Hepatocyte (in vitro differentiated cells): ENCODE measurements at regions not wholly inside any gene's neighbourhood (a gene's known extent, or its start where the extent isn't known, plus 50 kb on each side); places are given as distances from the start of the nearest gene placed in this dataset.

Source experiments
- EZH2 ChIP-seq: fragments of 200-600 bp; sonication (generic); IDR thresholded peaks from 2 replicates; pipeline ENCODE4 v1.6.1; 2016; ENCODE audit warnings: antibody characterized with exemption, mild to moderate bottlenecking, borderline replicate concordance
- EZH2phosphoT487 ChIP-seq: fragments of 200-600 bp; sonication (generic); IDR thresholded peaks from one replicate; pipeline ENCODE4 v1.6.1; 2018; ENCODE audit warnings: antibody characterized with exemption, mild to moderate bottlenecking, low read depth, moderate library complexity; ENCODE audit not compliant: unreplicated experiment, severe bottlenecking
- TF ChIP-seq, protein P1 (sequence below): fragments of 200-600 bp; sonication (generic); IDR thresholded peaks from 2 replicates; pipeline ENCODE4 v1.5.1; 2016; ENCODE audit warnings: antibody characterized with exemption, mild to moderate bottlenecking; ENCODE audit not compliant: poor library complexity

GRCh38 chr6:105495515-105495914 lies 92.6 kb upstream of the PREP start:
- TF ChIP-seq, protein P1, sequence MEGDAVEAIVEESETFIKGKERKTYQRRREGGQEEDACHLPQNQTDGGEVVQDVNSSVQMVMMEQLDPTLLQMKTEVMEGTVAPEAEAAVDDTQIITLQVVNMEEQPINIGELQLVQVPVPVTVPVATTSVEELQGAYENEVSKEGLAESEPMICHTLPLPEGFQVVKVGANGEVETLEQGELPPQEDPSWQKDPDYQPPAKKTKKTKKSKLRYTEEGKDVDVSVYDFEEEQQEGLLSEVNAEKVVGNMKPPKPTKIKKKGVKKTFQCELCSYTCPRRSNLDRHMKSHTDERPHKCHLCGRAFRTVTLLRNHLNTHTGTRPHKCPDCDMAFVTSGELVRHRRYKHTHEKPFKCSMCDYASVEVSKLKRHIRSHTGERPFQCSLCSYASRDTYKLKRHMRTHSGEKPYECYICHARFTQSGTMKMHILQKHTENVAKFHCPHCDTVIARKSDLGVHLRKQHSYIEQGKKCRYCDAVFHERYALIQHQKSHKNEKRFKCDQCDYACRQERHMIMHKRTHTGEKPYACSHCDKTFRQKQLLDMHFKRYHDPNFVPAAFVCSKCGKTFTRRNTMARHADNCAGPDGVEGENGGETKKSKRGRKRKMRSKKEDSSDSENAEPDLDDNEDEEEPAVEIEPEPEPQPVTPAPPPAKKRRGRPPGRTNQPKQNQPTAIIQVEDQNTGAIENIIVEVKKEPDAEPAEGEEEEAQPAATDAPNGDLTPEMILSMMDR: no peak
- no peak for TF ChIP-seq EZH2
- no peak for TF ChIP-seq EZH2phosphoT487
